ENCODE measurements at regions not wholly inside any gene's neighbourhood (a gene's known extent, or its start where the extent isn't known, plus 50 kb on each side); places are given as distances from the start of the nearest gene placed in this dataset.

- TF ChIP-seq, protein P1, sequence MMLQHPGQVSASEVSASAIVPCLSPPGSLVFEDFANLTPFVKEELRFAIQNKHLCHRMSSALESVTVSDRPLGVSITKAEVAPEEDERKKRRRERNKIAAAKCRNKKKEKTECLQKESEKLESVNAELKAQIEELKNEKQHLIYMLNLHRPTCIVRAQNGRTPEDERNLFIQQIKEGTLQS (IDR thresholded peaks at IDR 0.05), result no peak
- TF ChIP-seq GABPA (IDR thresholded peaks at IDR 0.05 in 1 of 2, conservative IDR thresholded peaks at IDR 0.05 in 1 of 2) (no peak), CTCF (IDR thresholded peaks at IDR 0.05; ENCODE audit: low read depth, low read length, missing input control) (no peak), EGR1 (IDR thresholded peaks at IDR 0.05; ENCODE audit: low read depth in 2 of 2) (no peak), HNF4G (IDR thresholded peaks at IDR 0.05) (no peak), FOXA2 (IDR thresholded peaks at IDR 0.05) (no peak), HNF4A (conservative IDR thresholded peaks at IDR 0.05) (no peak), RXRA (IDR thresholded peaks at IDR 0.05) (no peak), FOXA1 (IDR thresholded peaks at IDR 0.05) (no peak)
Observed at GRCh38 chr12:22115711-22116110, 69.7 kb downstream of the CMAS start.

DNA sequence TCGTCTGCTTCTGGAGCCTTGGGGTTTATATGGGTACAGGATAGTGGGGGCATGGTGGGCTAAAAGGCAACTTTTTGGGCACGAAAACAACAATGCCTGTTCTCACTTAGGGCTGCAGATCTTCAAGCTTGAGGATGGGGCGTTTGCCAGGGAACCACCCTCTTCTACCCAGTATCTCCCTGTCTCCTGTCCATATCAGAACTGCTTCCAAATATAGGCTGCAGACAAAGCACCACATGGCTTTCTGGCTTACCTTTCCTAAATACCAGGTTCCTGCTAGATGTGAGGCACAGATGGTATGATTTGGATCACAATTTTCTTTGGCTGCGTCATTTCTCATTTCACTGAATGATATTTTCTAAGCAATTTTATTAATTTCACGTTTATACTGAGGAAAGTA is 70.4 kb downstream of the CMAS start:
- TF ChIP-seq, protein P2, sequence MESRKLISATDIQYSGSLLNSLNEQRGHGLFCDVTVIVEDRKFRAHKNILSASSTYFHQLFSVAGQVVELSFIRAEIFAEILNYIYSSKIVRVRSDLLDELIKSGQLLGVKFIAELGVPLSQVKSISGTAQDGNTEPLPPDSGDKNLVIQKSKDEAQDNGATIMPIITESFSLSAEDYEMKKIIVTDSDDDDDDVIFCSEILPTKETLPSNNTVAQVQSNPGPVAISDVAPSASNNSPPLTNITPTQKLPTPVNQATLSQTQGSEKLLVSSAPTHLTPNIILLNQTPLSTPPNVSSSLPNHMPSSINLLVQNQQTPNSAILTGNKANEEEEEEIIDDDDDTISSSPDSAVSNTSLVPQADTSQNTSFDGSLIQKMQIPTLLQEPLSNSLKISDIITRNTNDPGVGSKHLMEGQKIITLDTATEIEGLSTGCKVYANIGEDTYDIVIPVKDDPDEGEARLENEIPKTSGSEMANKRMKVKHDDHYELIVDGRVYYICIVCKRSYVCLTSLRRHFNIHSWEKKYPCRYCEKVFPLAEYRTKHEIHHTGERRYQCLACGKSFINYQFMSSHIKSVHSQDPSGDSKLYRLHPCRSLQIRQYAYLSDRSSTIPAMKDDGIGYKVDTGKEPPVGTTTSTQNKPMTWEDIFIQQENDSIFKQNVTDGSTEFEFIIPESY (IDR thresholded peaks at IDR 0.05), result no peak
- no peak for TF ChIP-seq TAF1 (conservative IDR thresholded peaks at IDR 0.05)
- TF ChIP-seq, protein P1 (IDR thresholded peaks at IDR 0.05), result no peak
- TF ChIP-seq FOXA2 (IDR thresholded peaks at IDR 0.05), result no peak
- no peak for TF ChIP-seq RXRA (IDR thresholded peaks at IDR 0.05)
- TF ChIP-seq FOXA1 (IDR thresholded peaks at IDR 0.05), result no peak
- no peak for TF ChIP-seq CTCF (IDR thresholded peaks at IDR 0.05; ENCODE audit: low read depth, low read length, missing input control)
- no peak for TF ChIP-seq YY1 (IDR thresholded peaks at IDR 0.05)
- no peak for TF ChIP-seq REST (IDR thresholded peaks at IDR 0.05)
- TF ChIP-seq RAD21 (IDR thresholded peaks at IDR 0.05), result no peak
- TF ChIP-seq HNF4A (conservative IDR thresholded peaks at IDR 0.05), result no peak
- TF ChIP-seq NR2F2 (IDR thresholded peaks at IDR 0.05), result no peak
- TF ChIP-seq, protein P3, sequence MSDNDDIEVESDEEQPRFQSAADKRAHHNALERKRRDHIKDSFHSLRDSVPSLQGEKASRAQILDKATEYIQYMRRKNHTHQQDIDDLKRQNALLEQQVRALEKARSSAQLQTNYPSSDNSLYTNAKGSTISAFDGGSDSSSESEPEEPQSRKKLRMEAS (IDR thresholded peaks at IDR 0.05), result no peak
- no peak for TF ChIP-seq HNF4G (IDR thresholded peaks at IDR 0.05)
- no peak for TF ChIP-seq SP1 (IDR thresholded peaks at IDR 0.05)
- TF ChIP-seq GABPA (IDR thresholded peaks at IDR 0.05 in 1 of 2, conservative IDR thresholded peaks at IDR 0.05 in 1 of 2), result no peak
- no peak for TF ChIP-seq EGR1 (IDR thresholded peaks at IDR 0.05; ENCODE audit: low read depth in 2 of 2)
- Histone ChIP-seq H3K4me3 (ENCODE audit: low read depth in 1 of 3, low read length in 3 of 3) (no peak overlapping the region), H3K4me1 (ENCODE audit: control insufficient read depth in 4 of 4, insufficient read depth in 4 of 4, low read length in 3 of 4) (no peaks in the 10 kb centered on the region), H3K27ac (ENCODE audit: low read depth in 1 of 2, low read length in 2 of 2) (no peak overlapping the region), H3K36me3 (ENCODE audit: control insufficient read depth in 4 of 4, insufficient read depth in 3 of 4, low read depth in 1 of 4, low read length in 3 of 4) (no peaks in the 10 kb centered on the region), H3K9ac (ENCODE audit: low read depth in 1 of 2, low read length in 2 of 2) (no peak overlapping the region), H3K9me3 (ENCODE audit: control insufficient read depth in 4 of 4, low read length in 3 of 4) (no peaks in the 10 kb centered on the region), H3K27me3 (ENCODE audit: control insufficient read depth in 4 of 4, insufficient read depth in 4 of 4, low read length in 3 of 4) (peaks cover 0 to 3% (median 1%) of the 10 kb centered on the region in 4 donors)
- no peak for DNase-seq (ENCODE audit: low spot score)
- 64% methylated on average over 5 of the region's 5 CpGs for WGBS

More at GRCh38 chr12:22115711-22116110, 69.7 kb downstream of the CMAS start:
- Histone ChIP-seq H3K27ac (ENCODE audit: low read depth in 1 of 2, low read length in 2 of 2) (no peak overlapping the region), H3K9me3 (ENCODE audit: control insufficient read depth in 4 of 4, low read length in 3 of 4) (no peaks in the 10 kb centered on the region), H3K4me3 (ENCODE audit: low read depth in 1 of 3, low read length in 3 of 3) (no peak overlapping the region), H3K9ac (ENCODE audit: low read depth in 1 of 2, low read length in 2 of 2) (no peak overlapping the region), H3K27me3 (ENCODE audit: control insufficient read depth in 4 of 4, insufficient read depth in 4 of 4, low read length in 3 of 4) (peaks cover 0 to 3% (median 1%) of the 10 kb centered on the region in 4 donors), H3K36me3 (ENCODE audit: control insufficient read depth in 4 of 4, insufficient read depth in 3 of 4, low read depth in 1 of 4, low read length in 3 of 4) (no peaks in the 10 kb centered on the region), H3K4me1 (ENCODE audit: control insufficient read depth in 4 of 4, insufficient read depth in 4 of 4, low read length in 3 of 4) (no peaks in the 10 kb centered on the region)
- WGBS, result 78% methylated on average over 4 of the region's 4 CpGs
- DNase-seq (ENCODE audit: low spot score), result no peak

All from liver (tissue), 8 donors.